Activated T-cell treated with anti-CD3 and anti-CD28 coated beads, Interleukin-2, amount 50 U/mL, for 1 hour (primary cell): ENCODE measurements at regions not wholly inside any gene's neighbourhood (a gene's known extent, or its start where the extent isn't known, plus 50 kb on each side); places are given as distances from the start of the nearest gene placed in this dataset.

ENCODE experiments used
- DNase-seq: peaks from one replicate; pipeline ENCODE4 v3.0.0-alpha.2; 2020

GRCh38 chr2:144074450-144074849 is 445.5 kb downstream of the ZEB2 start:
- DNase-seq = no peak

- no peak for DNase-seq
Observed at GRCh38 chr2:144071461-144071860, 448.5 kb downstream of the ZEB2 start.

- DNase-seq = no peak
Observed at GRCh38 chr2:144067506-144067905, 452.4 kb downstream of the ZEB2 start.

GRCh38 chr2:144063602-144064001 is 456.3 kb downstream of the ZEB2 start:
- no peak for DNase-seq

- no peak for DNase-seq
Observed at GRCh38 chr2:144054911-144055310, 465.0 kb downstream of the ZEB2 start.

GRCh38 chr2:144052083-144052482 is 467.8 kb downstream of the ZEB2 start:
- DNase-seq = no peak

GRCh38 chr2:144049137-144049536 is 470.8 kb downstream of the ZEB2 start:
- DNase-seq = no peak

GRCh38 chr2:144048631-144049060 is 471.3 kb downstream of the ZEB2 start:
- DNase-seq = no peak

- DNase-seq = no peak
Observed at GRCh38 chr2:144042751-144043150, 477.2 kb downstream of the ZEB2 start.

- DNase-seq = no peak
Observed at GRCh38 chr2:144041612-144042011, 478.3 kb downstream of the ZEB2 start.

- DNase-seq = no peak
Observed at GRCh38 chr2:144040834-144041233, 479.1 kb downstream of the ZEB2 start.

- no peak for DNase-seq
Observed at GRCh38 chr2:144032566-144032965, 487.4 kb downstream of the ZEB2 start.

GRCh38 chr2:144030791-144031190 is 489.1 kb downstream of the ZEB2 start:
- no peak for DNase-seq

- DNase-seq = no peak
Observed at GRCh38 chr2:144027593-144027992, 492.3 kb downstream of the ZEB2 start.

GRCh38 chr2:144026753-144027152 is 493.2 kb downstream of the ZEB2 start:
- no peak for DNase-seq

- no peak for DNase-seq
Observed at GRCh38 chr2:144020047-144020446, 499.9 kb downstream of the ZEB2 start.

- DNase-seq = no peak
Observed at GRCh38 chr2:144015655-144016245, 504.2 kb downstream of the ZEB2 start.

- DNase-seq = no peak
Observed at GRCh38 chr2:144015036-144015435, 504.9 kb downstream of the ZEB2 start.

- DNase-seq = no peak
Observed at GRCh38 chr2:144014103-144014502, 505.8 kb downstream of the ZEB2 start.

GRCh38 chr2:144012304-144012703 is 507.6 kb downstream of the ZEB2 start:
- DNase-seq = no peak

- no peak for DNase-seq
Observed at GRCh38 chr2:144011553-144011952, 508.4 kb downstream of the ZEB2 start.

GRCh38 chr2:144011098-144011497 is 508.8 kb downstream of the ZEB2 start:
- DNase-seq = no peak

GRCh38 chr2:144010096-144010836 is 509.7 kb downstream of the ZEB2 start:
- no peak for DNase-seq

GRCh38 chr2:144006139-144006538 is 513.8 kb downstream of the ZEB2 start:
- DNase-seq = no peak

- no peak for DNase-seq
Observed at GRCh38 chr2:144004742-144005141, 515.2 kb downstream of the ZEB2 start.
